Esophagus mucosa (tissue), 1 donor: ENCODE measurements at regions not wholly inside any gene's neighbourhood (a gene's known extent, or its start where the extent isn't known, plus 50 kb on each side); places are given as distances from the start of the nearest gene placed in this dataset.
A peak's percentile ranks its signal among the peaks of the same experiment; 100 is the strongest.
"Not testable (repeated sequence)": the region's sequence is repeated elsewhere in the genome, so short reads cannot be mapped to it uniquely, and the experiment has no call there.

Experiments
- ATAC-seq: fragments of 200-7000 bp; cut with Tn5 transposase; one replicate; pipeline ENCODE4 v1.9.1; 2020
- donor health status: DM: yes; HTN: yes; CAD: no.

GRCh38 chr12:9407425-9407748 lies 199.2 kb upstream of the PZP start:
- not testable (repeated sequence) for ATAC-seq

- no peak for ATAC-seq
Measured at GRCh38 chr12:9406564-9407424, 198.6 kb upstream of the PZP start.

DNA sequence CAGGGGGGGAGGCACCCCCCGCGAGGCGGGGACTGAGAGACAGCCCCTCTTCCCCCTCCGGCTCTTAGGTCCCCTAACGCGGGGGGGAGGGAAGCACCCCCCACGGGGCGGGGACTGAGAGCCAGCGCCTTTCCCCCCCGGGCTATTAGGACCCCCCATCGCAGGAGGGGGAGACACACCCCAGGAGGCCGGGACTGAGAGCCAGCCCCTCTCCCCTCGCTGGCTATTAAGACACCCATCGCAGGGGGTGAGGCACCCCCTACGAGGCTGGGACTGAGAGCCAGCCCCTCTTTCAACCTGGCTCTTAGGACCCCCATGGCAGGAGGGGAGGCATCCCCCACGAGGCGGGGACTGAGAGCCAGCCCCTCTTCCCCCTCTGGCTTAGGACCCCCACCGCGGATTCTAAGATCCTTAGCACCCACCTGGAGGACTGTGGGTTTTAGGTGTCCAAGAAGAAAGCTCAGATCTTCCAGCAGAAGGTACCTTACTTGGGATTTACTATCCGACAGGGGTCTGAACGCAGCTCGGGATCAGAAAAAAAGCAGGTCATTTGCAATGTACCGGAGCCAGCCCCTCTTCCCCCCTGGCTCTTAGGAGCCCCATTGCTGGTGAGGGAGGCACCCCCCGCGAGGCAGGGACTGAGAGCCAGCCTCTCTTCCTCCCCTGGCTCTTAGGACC lies 197.8 kb upstream of the PZP start:
- ATAC-seq = no peak

- peak; percentile 67 for ATAC-seq
Measured at GRCh38 chr12:9404469-9405260, 196.5 kb upstream of the PZP start.

- ATAC-seq = peak; percentile 8
Measured at GRCh38 chr12:9404031-9404430, 195.8 kb upstream of the PZP start.

GRCh38 chr12:9402432-9403040 lies 194.3 kb upstream of the PZP start:
- ATAC-seq = not testable (repeated sequence)

DNA sequence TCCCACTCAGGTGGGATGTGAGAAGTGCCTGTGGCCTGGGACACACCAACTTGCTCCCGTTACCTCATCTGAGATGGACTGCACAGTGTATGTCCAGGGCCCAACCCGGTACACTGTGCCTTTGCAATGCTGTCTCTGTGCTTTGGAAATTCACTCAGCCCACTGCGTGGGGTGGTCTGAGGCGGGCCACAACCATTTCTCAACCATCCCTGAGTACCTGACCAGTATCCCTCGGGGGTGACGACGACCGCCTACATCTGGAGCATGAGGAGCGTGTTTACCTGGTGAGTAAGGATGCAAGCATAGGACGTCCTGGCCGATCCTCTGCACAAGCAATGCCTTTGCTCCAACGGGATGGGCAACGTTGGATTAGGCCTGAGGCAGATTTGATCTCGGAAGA lies 188.2 kb upstream of the PZP start:
- not testable (repeated sequence) for ATAC-seq

- ATAC-seq = not testable (repeated sequence)
Measured at GRCh38 chr12:9395220-9395619, 187.0 kb upstream of the PZP start.

GRCh38 chr12:9392842-9393241 lies 184.6 kb upstream of the PZP start:
- no peak for ATAC-seq

DNA sequence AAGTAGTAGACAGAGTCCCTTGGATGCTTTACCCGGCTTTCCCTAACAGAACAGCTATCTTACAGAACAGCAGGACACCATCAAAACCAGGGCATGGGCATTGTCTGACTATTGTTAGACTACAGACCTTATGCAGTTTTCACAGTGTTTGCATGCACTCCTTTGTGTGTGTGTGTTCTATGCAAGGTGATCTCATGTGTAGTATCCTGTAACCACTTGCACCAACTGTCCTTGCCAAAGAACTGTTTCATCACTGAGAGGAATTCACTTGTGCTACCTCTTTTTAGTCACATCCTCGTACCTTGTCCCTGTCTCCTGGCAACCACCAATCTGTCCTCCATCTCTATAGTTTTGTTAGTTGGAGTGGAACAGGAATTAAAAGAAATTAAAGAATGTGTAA lies 183.6 kb upstream of the PZP start:
- ATAC-seq = no peak

DNA sequence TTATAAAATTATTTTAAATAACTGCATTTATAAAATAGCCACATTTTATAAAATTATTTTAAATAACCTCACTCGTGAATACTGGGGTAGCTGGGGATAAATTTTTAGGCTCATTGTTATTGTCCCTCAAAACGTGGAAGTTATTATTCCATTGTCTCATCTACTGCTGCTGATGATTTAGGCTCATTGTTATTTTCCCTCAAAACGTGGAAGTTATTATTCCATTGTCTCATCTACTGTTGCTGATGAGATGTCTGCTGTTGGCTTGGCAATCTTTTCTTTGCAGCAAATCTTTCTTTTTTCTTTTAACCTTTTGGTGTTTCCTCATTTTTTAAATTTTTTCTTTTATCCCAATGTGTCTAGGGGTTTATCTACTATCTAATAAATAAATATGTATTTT lies 182.6 kb upstream of the PZP start:
- ATAC-seq = no peak

- ATAC-seq = no peak
Measured at GRCh38 chr12:9389796-9390195, 181.6 kb upstream of the PZP start.

DNA sequence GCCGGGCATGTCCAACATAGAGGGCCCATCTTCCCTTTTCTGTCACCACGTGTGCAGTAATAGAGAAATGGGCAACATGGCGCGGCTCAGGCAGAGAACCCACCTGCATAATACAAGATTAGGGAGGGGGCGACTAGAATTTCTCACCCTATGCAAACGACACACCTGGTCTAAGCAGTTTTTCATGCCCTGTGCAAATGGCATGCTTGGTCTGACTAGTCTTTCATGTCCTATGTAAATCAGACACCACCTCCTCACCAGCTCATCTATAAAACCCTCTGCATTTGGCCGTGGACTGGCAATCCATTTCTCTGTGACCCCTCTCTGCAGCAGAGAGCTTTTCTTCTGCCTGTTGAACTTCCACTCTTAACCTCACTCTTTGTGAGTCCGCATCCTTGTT lies 180.2 kb upstream of the PZP start:
- ATAC-seq = no peak

GRCh38 chr12:9387450-9387849 lies 179.3 kb upstream of the PZP start:
- no peak for ATAC-seq

GRCh38 chr12:9383585-9383984 lies 175.4 kb upstream of the PZP start:
- ATAC-seq = no peak

DNA sequence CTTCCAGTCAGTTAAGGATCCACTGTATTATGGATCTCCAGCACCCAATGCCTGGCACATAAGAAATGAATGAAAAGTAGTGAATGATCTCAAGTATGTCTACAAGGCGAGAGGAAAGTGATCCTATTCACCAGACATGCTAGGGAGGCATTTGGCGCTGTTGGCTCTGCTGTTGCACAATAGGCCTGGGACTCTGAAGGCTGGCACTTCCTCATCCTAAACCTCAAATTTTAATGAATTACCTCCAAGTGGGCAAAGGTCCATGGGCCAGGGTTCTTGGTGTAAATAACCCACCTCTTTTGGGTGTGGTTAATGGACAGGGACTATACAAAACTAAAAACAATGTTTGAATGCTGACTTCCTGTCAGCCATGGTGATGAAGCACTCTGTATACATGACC lies 173.4 kb upstream of the PZP start:
- no peak for ATAC-seq

GRCh38 chr12:9380650-9381049 lies 172.5 kb upstream of the PZP start:
- no peak for ATAC-seq

DNA sequence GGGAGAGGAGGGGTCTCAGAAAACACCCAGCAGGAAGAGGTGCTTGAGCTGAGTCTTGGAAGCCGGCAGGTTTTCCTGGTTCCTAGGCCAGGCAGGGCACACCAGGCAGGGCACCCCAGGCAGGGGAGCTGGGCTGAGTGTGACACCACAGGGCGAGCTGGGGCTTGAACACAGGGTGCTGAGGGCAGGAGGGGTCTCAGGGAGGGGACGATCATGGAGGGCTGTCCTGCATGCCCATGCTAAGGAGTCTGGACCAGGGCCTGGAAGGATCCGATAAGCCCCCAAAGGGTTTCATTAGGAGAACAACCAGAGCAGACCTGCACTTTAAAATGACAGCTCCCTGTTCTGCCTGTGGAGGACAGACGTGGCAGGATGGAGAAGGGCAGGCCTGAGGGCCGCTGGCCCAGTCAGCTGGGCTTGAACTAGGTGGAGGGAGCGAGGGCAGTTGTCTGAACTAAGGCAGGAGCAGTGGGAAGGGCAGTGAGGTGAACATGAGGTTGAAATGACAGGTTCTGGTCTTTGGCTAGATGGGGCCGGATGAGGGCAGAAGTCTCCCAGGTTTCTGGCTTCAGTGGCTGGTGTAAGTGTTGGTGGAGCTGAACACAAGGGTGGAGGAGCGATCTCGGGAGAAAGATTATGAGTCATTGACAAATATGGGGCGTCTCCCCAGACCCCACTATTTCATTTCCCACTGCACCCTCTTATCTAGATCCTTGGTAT lies 171.0 kb upstream of the PZP start:
- ATAC-seq = peak; percentile 20

DNA sequence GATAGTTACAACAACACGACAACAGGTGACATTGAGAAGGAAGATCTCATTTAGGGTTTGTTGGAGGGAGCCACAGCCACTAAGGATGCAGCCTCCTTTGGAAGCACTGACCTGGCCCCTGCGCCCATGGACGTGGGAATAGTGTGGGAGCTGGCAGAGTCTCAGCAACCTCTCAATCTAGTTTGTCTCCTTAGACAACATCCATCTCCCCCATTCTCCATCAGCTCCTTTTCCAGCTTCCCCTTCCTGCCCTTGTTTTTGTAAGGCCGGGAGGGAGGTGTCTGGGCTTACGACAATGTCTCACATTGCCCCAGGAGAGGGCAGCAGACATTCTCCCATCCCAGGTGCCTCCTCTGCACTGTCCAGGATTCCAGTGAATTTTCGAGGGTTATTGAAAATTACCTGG lies 170.2 kb upstream of the PZP start:
- ATAC-seq = peak; percentile 76

- no peak for ATAC-seq
Measured at GRCh38 chr12:9372202-9372601, 164.0 kb upstream of the PZP start.

GRCh38 chr12:9367828-9368227 lies 159.6 kb upstream of the PZP start:
- ATAC-seq = no peak

GRCh38 chr12:9367201-9367600 lies 159.0 kb upstream of the PZP start:
- ATAC-seq = no peak
